ENCODE measurements at regions not wholly inside any gene's neighbourhood (a gene's known extent, or its start where the extent isn't known, plus 50 kb on each side); places are given as distances from the start of the nearest gene placed in this dataset.

- TF ChIP-seq EZH2 (IDR thresholded peaks at IDR 0.05; ENCODE audit: borderline replicate concordance, low read depth, low read length, poor library complexity, severe bottlenecking) (no peak), CTCF (conservative IDR thresholded peaks at IDR 0.05; ENCODE audit: low read depth, low read length) (no peak)
Measured at GRCh38 chr15:25534293-25534692, 95.5 kb upstream of the UBE3A start.

Data from A673 (cell line).